Activated CD4-positive, alpha-beta memory T cell treated with anti-CD3 and anti-CD28 coated beads, Interleukin-2, amount 10 ng/mL, durations not matched to agents 7 days and 5 days (primary cell): ENCODE measurements at regions not wholly inside any gene's neighbourhood (a gene's known extent, or its start where the extent isn't known, plus 50 kb on each side); places are given as distances from the start of the nearest gene placed in this dataset.
"Not testable (repeated sequence)": the region's sequence is repeated elsewhere in the genome, so short reads cannot be mapped to it uniquely, and the experiment has no call there.

ENCODE experiments used
- CTCF ChIA-PET: fragments of 350-600 bp; sonication (Branson Sonifier 250); formaldehyde crosslinking; loops from one replicate; lab custom pipeline; 2021; ENCODE audit warnings: antibody characterized with exemption, inconsistent platforms; lab: Charles Lee
- POLR2A ChIA-PET: fragments of 350-600 bp; sonication (Branson Sonifier 250); formaldehyde crosslinking; loops from one replicate; lab custom pipeline; 2021; ENCODE audit warnings: antibody characterized with exemption; lab: Charles Lee
- DNase-seq: peaks from one replicate; pipeline ENCODE4 v3.0.0-alpha.2; 2020
- H3K27ac Mint-ChIP-seq: one replicate; pipeline ENCODE4 v1.8.0; 2021; ENCODE audit warnings: mild to moderate bottlenecking, mixed read lengths
- H3K27me3 Mint-ChIP-seq: one replicate; pipeline ENCODE4 v1.8.0; 2021; ENCODE audit warnings: mixed read lengths
- H3K36me3 Mint-ChIP-seq: one replicate; pipeline ENCODE4 v1.8.0; 2021; ENCODE audit warnings: low read depth, mixed read lengths
- H3K4me1 Mint-ChIP-seq: one replicate; pipeline ENCODE4 v1.8.0; 2021; ENCODE audit warnings: mixed read lengths
- H3K4me3 Mint-ChIP-seq: one replicate; pipeline ENCODE4 v1.8.0; 2021; ENCODE audit warnings: mild to moderate bottlenecking, mixed read lengths
- H3K9me3 Mint-ChIP-seq: one replicate; pipeline ENCODE4 v1.8.0; 2021; ENCODE audit warnings: mixed read lengths

DNA sequence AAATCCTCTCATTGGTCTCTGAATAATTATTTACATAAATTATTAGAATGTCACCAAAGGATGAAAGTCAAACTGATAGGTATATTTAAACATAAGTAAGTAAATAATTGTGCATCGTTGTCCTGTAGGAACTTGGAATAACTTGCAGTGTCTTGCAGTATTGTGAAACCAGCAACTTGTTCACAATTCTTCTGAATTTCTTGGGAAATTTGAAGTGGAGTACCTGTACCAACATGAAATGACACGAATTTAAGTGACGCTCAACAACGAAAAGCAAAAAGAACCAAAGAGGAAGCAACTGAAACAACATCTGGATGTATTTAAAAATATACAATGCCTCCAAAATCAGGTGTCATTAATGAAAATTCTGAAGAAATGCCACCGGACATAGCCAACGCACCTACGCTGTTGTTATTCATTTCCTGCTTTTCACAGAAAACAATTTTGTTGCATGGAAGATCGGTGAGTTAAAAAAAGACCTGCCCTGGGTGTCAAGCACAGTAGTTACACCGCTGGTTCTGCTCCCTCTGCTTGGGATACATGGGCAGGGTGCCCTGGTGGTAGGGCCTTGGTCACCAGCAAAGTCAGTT lies 112.5 kb downstream of the RPLP1 start:
- H3K4me1 Mint-ChIP-seq: no peaks in the 10 kb centered on the region
- H3K9me3 Mint-ChIP-seq: no peaks in the 10 kb centered on the region
- peaks cover 7% of the 10 kb centered on the region for H3K27me3 Mint-ChIP-seq
- H3K36me3 Mint-ChIP-seq: no peaks in the 10 kb centered on the region
- ChIA-PET CTCF (no interaction called here), POLR2A (no interaction called here)
- H3K4me3 Mint-ChIP-seq: no peak overlapping the region
- H3K27ac Mint-ChIP-seq: no peak overlapping the region
- no peak for DNase-seq

DNA sequence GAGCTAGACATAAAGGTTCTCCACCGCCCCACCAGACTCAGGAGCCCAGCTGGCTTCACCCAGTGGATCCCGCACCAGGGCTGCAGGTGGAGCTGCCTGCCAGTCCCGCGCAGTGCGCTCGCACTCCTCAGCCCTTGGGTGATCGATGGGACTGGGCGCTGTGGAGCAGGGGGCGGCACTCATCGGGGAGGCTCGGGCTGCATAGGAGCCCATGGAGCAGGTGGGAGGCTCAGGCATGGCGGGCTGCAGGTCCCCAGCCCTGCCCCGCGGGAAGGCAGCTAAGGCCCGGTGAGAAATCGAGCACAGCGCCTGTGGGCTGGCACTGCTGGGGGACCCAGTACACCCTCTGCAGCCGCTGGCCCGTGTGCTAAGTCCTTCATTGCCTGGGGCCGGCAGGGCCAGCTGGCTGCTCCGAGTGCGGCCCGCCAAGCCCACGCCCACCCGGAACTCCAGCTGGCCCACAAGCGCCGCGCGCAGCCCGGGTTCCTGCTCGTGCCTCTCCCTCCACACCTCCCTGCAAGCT lies 114.7 kb downstream of the RPLP1 start:
- H3K9me3 Mint-ChIP-seq, H3K36me3 Mint-ChIP-seq, CTCF ChIA-PET, H3K27me3 Mint-ChIP-seq, H3K4me3 Mint-ChIP-seq, H3K4me1 Mint-ChIP-seq, POLR2A ChIA-PET, H3K27ac Mint-ChIP-seq, DNase-seq: not testable (repeated sequence)

DNA sequence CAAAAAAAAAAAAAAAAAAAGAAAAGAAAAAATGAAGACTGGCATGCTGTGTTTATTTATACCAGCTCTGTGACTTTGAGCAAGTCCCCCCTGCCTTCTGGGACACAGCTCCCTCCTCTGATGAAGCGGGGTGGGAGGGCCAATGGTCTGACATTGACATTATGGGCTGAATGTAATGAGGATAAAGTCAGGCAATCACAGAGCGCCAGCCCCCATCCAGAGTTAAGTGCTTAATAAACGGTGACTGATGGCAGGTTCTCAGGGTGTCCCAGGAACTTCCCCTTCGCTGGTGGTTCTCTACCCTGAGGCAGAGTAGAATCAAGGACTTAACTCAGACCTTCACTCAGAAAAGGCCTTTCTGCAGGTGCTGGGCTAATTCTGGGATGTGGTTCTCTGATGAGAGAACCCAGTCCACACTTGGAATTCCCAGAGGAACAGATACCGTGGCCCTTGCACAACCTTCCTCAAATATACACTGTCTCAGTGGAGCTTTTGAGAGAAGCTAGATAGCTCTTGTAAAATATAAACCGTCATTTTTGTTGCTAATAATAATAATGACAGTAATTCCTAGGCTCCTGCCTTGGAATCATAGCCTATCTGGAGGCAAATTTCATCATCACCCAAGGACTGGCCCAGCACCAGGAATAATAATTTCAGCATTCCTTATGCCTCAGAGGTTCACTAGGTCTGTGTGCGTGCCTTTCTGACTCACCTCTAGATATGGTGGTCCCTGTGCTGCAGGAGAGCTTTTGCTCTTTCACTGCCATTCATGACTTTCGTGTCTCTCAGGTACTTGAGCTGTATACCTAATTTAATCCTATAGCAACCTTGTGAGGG lies 115.8 kb downstream of the RPLP1 start:
- Mint-ChIP-seq H3K36me3 (no peaks in the 10 kb centered on the region), H3K9me3 (no peaks in the 10 kb centered on the region), H3K4me3 (no peak overlapping the region), H3K27me3 (peaks cover 5% of the 10 kb centered on the region), H3K4me1 (peaks cover 1% of the 10 kb centered on the region), H3K27ac (no peak overlapping the region)
- ChIA-PET POLR2A (no interaction called here), CTCF (no interaction called here)
- DNase-seq: no peak

DNA sequence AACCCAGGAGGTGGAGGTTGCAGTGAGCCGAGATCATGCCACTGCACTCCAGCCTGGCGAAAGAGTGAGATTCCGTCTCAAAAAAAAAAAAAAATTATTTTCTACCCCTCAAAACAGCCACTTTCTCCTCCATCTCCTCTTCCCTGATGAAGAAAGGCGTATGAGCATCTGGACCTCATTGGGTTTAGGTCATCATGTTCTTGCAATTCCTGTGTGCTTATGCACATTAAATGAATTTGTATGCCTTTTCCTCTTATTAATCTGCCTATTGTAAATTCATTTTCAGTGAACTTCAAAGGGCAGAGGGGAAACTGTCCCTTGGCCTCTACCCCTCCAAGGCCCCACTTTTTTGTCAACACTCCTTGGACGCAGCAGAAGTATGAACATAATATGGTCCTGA lies 117.8 kb downstream of the RPLP1 start:
- Mint-ChIP-seq H3K27ac (no peak overlapping the region), H3K27me3 (peaks cover 5% of the 10 kb centered on the region), H3K36me3 (no peaks in the 10 kb centered on the region), H3K9me3 (no peaks in the 10 kb centered on the region), H3K4me3 (no peak overlapping the region), H3K4me1 (peaks cover 20% of the 10 kb centered on the region)
- DNase-seq: no peak
- ChIA-PET POLR2A (no interaction called here), CTCF (no interaction called here)

DNA sequence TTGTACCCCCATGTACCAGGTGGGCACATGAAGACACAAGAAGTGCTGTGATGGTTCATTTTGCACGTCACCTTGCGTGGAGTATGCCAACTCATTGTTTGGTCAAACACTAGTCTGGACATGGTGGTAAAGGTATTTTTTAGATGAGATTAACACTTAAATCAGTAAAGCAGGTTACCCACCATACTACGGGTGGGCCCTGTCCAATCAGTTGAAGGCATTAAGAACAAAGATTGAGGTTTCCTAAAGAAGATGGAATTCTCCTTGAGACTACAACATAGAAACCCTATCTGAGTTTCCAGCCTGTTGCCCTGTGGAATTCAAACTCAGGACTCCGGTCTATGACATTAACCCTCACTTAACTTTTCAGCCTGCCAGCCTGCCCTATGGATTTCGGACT lies 118.4 kb downstream of the RPLP1 start:
- peaks cover 5% of the 10 kb centered on the region for H3K27me3 Mint-ChIP-seq
- H3K4me3 Mint-ChIP-seq: no peak overlapping the region
- peaks cover 24% of the 10 kb centered on the region for H3K4me1 Mint-ChIP-seq
- CTCF ChIA-PET: no interaction called here
- no peaks in the 10 kb centered on the region for H3K36me3 Mint-ChIP-seq
- POLR2A ChIA-PET: no interaction called here
- H3K27ac Mint-ChIP-seq: no peak overlapping the region
- no peaks in the 10 kb centered on the region for H3K9me3 Mint-ChIP-seq
- no peak for DNase-seq

DNA sequence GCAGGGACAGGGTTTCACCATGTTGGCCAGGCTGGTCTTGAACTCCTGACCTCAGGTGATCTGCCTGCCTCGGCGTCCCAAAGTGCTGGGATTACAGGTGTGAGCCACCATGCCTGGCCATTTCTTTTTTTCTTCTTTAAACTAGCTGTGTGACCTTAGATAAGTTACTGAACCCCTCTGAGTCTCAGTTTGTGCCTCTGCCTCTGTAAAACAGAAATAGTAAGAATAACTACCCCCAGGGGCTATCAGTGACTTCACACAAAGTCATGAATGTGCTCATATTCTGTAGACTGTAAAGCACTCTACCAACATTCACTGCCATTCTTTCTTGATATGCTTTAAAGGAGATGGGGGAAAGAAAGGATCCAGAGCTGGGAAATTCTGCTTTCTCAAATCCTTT lies 120.7 kb downstream of the RPLP1 start:
- ChIA-PET POLR2A (interaction anchor here (0.5 kb wide), 1 partner anchor 450 kb away, joined by 3 read pairs; no protein-coding TSS in a partner anchor), CTCF (interaction anchor here (0.6 kb wide), 1 partner anchor 428 kb away, joined by 3 read pairs; no protein-coding TSS in a partner anchor)
- H3K4me3 Mint-ChIP-seq, H3K9me3 Mint-ChIP-seq, DNase-seq, H3K36me3 Mint-ChIP-seq, H3K27ac Mint-ChIP-seq, H3K27me3 Mint-ChIP-seq: not testable (repeated sequence)
- peaks cover 32% of the 10 kb centered on the region for H3K4me1 Mint-ChIP-seq

DNA sequence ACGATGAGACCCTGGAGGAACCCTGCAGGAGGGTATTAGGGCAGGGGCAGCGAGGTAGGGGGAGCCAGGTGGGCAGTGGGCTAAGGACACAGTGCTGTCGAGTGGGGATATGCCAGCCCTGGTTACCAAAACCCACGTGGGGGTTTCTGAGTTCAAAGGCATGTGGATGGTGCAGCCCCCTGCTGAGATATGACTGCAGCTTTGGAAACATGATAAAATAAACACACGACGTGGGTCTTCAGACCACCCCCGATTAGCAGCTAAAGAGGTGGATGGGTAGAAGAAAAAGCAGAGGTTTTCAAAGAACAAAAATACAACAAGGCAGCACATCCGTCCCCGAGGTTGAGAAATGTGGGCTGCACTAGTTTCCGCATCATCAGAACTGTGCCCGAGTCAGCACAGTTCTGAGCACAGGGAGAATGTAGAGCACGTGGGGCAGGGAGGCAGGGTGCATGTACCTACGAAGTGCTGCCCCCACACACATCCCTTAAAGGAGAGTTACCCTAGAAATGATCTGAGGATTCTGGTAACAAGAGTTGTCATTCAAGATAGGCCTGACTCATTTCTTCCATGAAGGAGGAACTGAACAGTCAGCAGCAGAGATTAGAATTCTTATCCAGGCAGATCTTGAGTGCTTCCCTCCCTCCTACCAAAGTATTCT lies 121.3 kb downstream of the RPLP1 start:
- DNase-seq: peak; percentile 34
- Mint-ChIP-seq H3K4me1 (peaks cover 32% of the 10 kb centered on the region), H3K9me3 (no peaks in the 10 kb centered on the region), H3K36me3 (no peaks in the 10 kb centered on the region), H3K27me3 (peaks cover 6% of the 10 kb centered on the region), H3K27ac (peak overlapping the region; percentile 16), H3K4me3 (no peak overlapping the region)
- ChIA-PET CTCF (no interaction called here), POLR2A (interaction anchor here (0.5 kb wide), 1 partner anchor 449 kb away, joined by 3 read pairs; no protein-coding TSS in a partner anchor)

DNA sequence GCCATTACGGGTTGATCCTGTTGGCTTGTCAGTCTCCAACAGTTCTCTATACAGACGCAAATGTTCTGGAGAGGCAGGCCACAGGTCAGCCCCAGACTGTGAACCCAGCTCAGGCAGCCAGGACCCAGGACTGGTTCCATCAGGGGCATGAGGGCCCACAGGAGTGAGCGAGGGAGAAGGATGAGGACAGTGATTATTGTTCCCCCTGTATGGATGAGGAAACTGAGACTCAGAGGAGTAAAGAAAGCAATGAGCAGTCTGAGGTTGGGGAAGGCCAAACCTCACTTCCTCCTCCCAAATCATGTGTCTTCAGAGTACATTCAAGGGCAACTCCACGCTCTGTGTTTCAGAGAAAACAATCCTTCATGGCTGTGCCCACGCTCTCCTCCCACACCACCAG lies 121.9 kb downstream of the RPLP1 start:
- Mint-ChIP-seq H3K4me1 (peaks cover 32% of the 10 kb centered on the region), H3K4me3 (no peak overlapping the region)

DNA sequence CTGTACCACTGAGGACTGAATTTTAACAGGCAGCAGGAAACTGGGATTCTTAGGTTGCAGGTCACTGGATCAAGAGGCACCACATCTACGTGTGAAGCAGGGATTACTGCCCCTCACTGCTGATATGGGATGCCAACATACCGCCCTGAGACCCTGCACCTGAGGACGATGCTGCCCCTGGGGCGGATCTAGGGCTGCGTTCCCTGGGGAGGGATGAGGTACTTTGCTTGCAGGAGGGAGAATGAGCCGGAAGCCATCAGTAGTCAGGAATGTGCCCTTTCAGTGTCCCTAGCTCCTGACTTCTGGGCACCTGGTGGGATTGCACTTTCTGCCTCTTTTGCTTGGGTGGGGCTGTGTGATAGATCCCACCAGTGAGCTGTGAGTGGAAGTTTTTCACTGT lies 122.8 kb downstream of the RPLP1 start:
- H3K4me1 Mint-ChIP-seq: peaks cover 32% of the 10 kb centered on the region
- H3K4me3 Mint-ChIP-seq: no peak overlapping the region
- no peaks in the 10 kb centered on the region for H3K9me3 Mint-ChIP-seq
- no peak for DNase-seq
- H3K27ac Mint-ChIP-seq: no peak overlapping the region
- peaks cover 5% of the 10 kb centered on the region for H3K27me3 Mint-ChIP-seq
- ChIA-PET POLR2A (no interaction called here), CTCF (interaction anchor here (0.8 to 2.5 kb wide), 2 partner anchors 522 to 524 kb away, joined by 3 to 16 read pairs; partner anchors contain the start of gene TLE3)
- no peaks in the 10 kb centered on the region for H3K36me3 Mint-ChIP-seq

More for the DNA sequence above, 121.9 kb downstream of the RPLP1 start:
- no peaks in the 10 kb centered on the region for H3K36me3 Mint-ChIP-seq
- no peaks in the 10 kb centered on the region for H3K9me3 Mint-ChIP-seq
- DNase-seq: no peak
- ChIA-PET CTCF (no interaction called here), POLR2A (no interaction called here)
- H3K27ac Mint-ChIP-seq: no peak overlapping the region
- H3K27me3 Mint-ChIP-seq: peaks cover 6% of the 10 kb centered on the region

DNA sequence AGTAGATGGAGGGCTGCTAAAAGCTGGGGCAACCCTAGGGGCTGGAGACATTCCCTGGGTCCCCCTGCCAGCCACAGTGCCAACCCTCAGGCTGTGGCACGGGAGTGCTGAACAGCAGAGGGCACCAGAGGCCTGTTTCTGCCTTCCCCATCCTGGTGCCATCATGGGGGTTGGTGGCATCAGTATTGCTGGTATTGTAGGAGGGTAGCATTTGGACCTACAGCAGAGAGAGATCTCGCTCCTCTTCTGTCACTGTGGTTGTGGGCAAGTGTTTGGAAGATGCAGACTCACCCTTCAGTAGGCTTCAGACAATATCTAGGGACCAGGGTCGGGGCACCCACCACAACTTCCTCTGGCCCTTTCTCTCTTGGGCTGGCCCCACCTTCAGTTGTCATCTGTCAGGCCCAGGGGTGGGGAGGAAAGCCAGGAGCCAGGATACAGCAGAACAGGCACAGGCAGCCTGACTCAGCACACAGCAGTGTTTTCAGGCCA lies 123.5 kb downstream of the RPLP1 start:
- Mint-ChIP-seq H3K4me1 (peaks cover 32% of the 10 kb centered on the region), H3K27me3 (peaks cover 7% of the 10 kb centered on the region), H3K4me3 (no peak overlapping the region), H3K36me3 (no peaks in the 10 kb centered on the region), H3K27ac (no peak overlapping the region), H3K9me3 (no peaks in the 10 kb centered on the region)
- ChIA-PET CTCF (interaction anchor here (0.8 to 2.5 kb wide), 3 partner anchors 113 to 524 kb away, joined by 3 to 16 read pairs (median 4); partner anchors contain the start of gene TLE3), POLR2A (interaction anchor here (1.2 kb wide), 1 partner anchor 516 kb away, joined by 3 read pairs; no protein-coding TSS in a partner anchor)
- DNase-seq: peak; percentile 70

DNA sequence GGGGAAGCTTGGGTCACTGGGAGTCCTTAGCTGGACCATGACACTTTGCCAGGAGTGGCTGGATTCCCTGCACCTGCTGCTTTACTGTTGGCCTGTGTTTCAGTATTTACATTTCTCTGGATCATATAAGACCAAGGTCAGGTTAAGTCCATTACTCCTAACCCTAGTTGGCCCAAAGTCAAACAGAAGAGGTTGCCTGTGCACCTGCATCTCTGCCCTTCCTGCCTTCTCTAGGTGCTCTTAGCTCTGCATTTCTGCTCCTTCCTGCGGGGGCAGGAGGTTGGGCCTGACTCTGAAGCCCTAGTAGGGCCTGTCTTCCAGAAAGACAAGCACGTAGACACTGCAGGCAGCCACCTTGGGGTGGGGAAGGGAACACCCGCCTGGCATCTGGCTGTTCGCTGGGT lies 124.3 kb downstream of the RPLP1 start:
- no peak for DNase-seq
- Mint-ChIP-seq H3K9me3 (no peaks in the 10 kb centered on the region), H3K27me3 (peaks cover 11% of the 10 kb centered on the region), H3K4me1 (peaks cover 32% of the 10 kb centered on the region), H3K27ac (no peak overlapping the region), H3K4me3 (no peak overlapping the region), H3K36me3 (no peaks in the 10 kb centered on the region)
- ChIA-PET CTCF (interaction anchor here (1.0 to 2.5 kb wide), 3 partner anchors 114 to 521 kb away, joined by 3 to 16 read pairs (median 4); partner anchors contain the start of gene TLE3), POLR2A (interaction anchor here (1.2 kb wide), 1 partner anchor 515 kb away, joined by 3 read pairs; no protein-coding TSS in a partner anchor)

DNA sequence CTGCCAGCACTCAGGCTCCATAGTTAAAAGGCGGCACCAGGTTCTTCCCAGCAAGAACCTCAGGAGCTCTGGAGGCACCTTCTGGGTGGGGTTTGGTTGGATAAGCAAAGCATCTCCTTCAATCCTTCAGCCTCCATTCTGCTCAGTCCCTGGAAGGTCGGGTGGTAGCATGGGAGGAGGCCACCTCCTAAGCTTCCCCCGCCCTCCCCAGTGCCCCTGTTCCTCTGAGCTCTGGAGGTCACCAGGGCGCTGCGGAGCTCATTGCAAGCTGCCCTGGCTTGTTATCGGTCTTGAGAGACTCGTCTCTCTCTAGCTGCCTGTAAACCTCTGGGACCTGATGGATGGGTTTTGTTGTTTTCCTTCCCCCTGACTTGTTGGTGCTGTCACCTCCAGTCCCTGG lies 124.8 kb downstream of the RPLP1 start:
- POLR2A ChIA-PET: interaction anchor here (1.2 kb wide), 1 partner anchor 515 kb away, joined by 3 read pairs; no protein-coding TSS in a partner anchor
- H3K27ac Mint-ChIP-seq: no peak overlapping the region
- H3K4me3 Mint-ChIP-seq: no peak overlapping the region
- CTCF ChIA-PET: interaction anchor here (1.0 to 2.5 kb wide), 3 partner anchors 115 to 520 kb away, joined by 3 to 16 read pairs (median 4); partner anchors contain the start of gene TLE3
- DNase-seq: no peak
- H3K4me1 Mint-ChIP-seq: peaks cover 32% of the 10 kb centered on the region
- H3K9me3 Mint-ChIP-seq: no peaks in the 10 kb centered on the region
- no peaks in the 10 kb centered on the region for H3K36me3 Mint-ChIP-seq
- H3K27me3 Mint-ChIP-seq: peaks cover 10% of the 10 kb centered on the region
